Ectodermal cell (in vitro differentiated cells): ENCODE measurements at regions not wholly inside any gene's neighbourhood (a gene's known extent, or its start where the extent isn't known, plus 50 kb on each side); places are given as distances from the start of the nearest gene placed in this dataset.

Experiments used
- H3K27ac ChIP-seq: 2 replicates; pipeline ENCODE4 v1.7.0; 2013; ENCODE audit warnings: mild to moderate bottlenecking, low read depth, low read length; ENCODE audit not compliant: insufficient read depth, poor library complexity, severe bottlenecking
- H3K27me3 ChIP-seq: 2 replicates; pipeline ENCODE4 v1.7.0; 2013; ENCODE audit warnings: mild to moderate bottlenecking, low read length; ENCODE audit not compliant: insufficient read depth, control insufficient read depth, poor library complexity, severe bottlenecking
- H3K36me3 ChIP-seq: one replicate; pipeline ENCODE4 v1.7.0; 2013; ENCODE audit warnings: low read length; ENCODE audit not compliant: control insufficient read depth, insufficient read depth
- H3K4me1 ChIP-seq: one replicate; pipeline ENCODE4 v1.7.0; 2013; ENCODE audit warnings: low read length; ENCODE audit not compliant: control insufficient read depth, insufficient read depth
- H3K4me3 ChIP-seq: 2 replicates; pipeline ENCODE4 v1.7.0; 2013; ENCODE audit warnings: low read depth, low read length, control low read depth; ENCODE audit not compliant: insufficient read depth
- H3K9me3 ChIP-seq: 2 replicates; pipeline ENCODE4 v1.7.0; 2013; ENCODE audit warnings: mild to moderate bottlenecking, low read length, moderate library complexity; ENCODE audit not compliant: control insufficient read depth
- WGBS, 2 experiments: methylation state at CpG; one replicate each; pipeline ENCODE4 v1.1.7; 2013; ENCODE audit warnings: missing lambda C conversion rate in 2 of 2; 5-methylcytosine and 5-hydroxymethylcytosine counted together

- no peaks in the 10 kb centered on the region for H3K27me3 ChIP-seq
- no peaks in the 10 kb centered on the region for H3K36me3 ChIP-seq
- H3K9me3 ChIP-seq = no peaks in the 10 kb centered on the region
- no peak overlapping the region for H3K4me3 ChIP-seq
- 69 to 72% methylated on average over 9 of the region's 9 CpGs for WGBS, 2 experiments
- H3K4me1 ChIP-seq = no peaks in the 10 kb centered on the region
- no peak overlapping the region for H3K27ac ChIP-seq
Observed at GRCh38 chr6:11298651-11299420, 66.4 kb upstream of the NEDD9 start.

GRCh38 chr6:11297376-11297729 lies 64.9 kb upstream of the NEDD9 start:
- Histone ChIP-seq H3K36me3 (no peaks in the 10 kb centered on the region), H3K27ac (no peak overlapping the region), H3K9me3 (no peaks in the 10 kb centered on the region), H3K27me3 (no peaks in the 10 kb centered on the region), H3K4me1 (no peaks in the 10 kb centered on the region), H3K4me3 (no peak overlapping the region)
- WGBS, 2 experiments = 100% methylated on average over 1 of the region's 1 CpG; no CpG with 5 or more reads in 1 of the 2 experiments

- H3K4me1 ChIP-seq = no peaks in the 10 kb centered on the region
- H3K27ac ChIP-seq = no peak overlapping the region
- WGBS, 2 experiments = 90 to 96% methylated on average over 11 of the region's 11 CpGs
- H3K36me3 ChIP-seq = no peaks in the 10 kb centered on the region
- no peaks in the 10 kb centered on the region for H3K27me3 ChIP-seq
- H3K4me3 ChIP-seq = no peak overlapping the region
- H3K9me3 ChIP-seq = no peaks in the 10 kb centered on the region
Observed at GRCh38 chr6:11296449-11297375, 64.2 kb upstream of the NEDD9 start.

DNA sequence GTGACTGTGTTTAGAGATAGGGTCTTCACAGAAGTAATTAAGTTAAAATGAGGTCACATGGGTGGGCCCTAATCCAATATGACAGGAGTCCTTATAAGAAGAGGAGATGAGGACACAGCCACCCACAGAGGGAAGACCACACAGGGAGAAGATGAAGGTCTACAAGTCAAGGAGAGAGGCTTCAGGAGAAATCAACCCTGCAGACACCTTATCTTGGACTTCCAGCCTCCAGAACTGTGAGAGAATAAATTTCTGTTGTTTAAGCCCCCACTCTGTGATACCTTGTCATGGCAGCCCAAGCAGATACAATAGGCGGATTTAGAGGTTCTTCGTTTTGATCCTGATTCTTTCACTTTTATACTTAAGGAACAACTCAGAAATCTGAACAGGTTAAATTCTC lies 63.5 kb upstream of the NEDD9 start:
- Histone ChIP-seq H3K27ac (no peak overlapping the region), H3K36me3 (no peaks in the 10 kb centered on the region), H3K27me3 (no peaks in the 10 kb centered on the region), H3K9me3 (no peaks in the 10 kb centered on the region), H3K4me1 (no peaks in the 10 kb centered on the region), H3K4me3 (no peak overlapping the region)
- 91 to 100% methylated on average over 2 of the region's 2 CpGs for WGBS, 2 experiments

- Histone ChIP-seq H3K4me3 (no peak overlapping the region), H3K27me3 (no peaks in the 10 kb centered on the region), H3K4me1 (no peaks in the 10 kb centered on the region), H3K9me3 (no peaks in the 10 kb centered on the region), H3K36me3 (no peaks in the 10 kb centered on the region), H3K27ac (no peak overlapping the region)
- WGBS, 2 experiments = 89 to 96% methylated on average over 3 of the region's 3 CpGs
Observed at GRCh38 chr6:11294228-11294627, 61.8 kb upstream of the NEDD9 start.

DNA sequence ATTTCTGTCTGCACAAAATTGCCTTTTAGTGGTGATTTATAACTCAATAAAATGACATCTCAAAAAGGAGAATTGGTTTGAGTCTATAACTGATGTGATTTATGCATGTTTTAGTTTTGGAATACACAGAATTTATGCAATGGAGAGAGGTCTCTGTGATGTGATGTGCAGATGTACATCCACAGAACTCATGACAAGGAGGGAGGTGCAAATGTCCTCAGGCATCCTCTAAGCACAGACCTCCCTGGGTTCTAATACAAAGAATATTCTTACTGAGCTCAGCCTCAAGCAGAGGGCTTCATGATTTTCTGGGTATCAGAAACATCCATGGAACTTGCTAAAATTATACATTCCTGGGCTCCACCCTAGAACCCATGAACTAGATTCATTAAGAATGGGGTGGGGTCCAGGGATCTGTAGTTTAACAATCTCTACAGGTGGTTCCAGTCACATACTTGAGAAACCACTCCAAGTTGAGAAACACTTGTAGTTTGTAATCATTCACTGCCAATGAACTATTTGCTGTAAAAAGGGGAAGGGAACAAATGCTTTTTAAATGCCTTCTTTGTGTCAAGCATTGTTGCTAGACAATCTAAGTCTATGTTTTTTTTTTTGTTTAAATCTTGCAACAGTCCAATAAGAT lies 60.2 kb upstream of the NEDD9 start:
- no peaks in the 10 kb centered on the region for H3K27me3 ChIP-seq
- H3K36me3 ChIP-seq = no peaks in the 10 kb centered on the region
- no peaks in the 10 kb centered on the region for H3K4me1 ChIP-seq
- H3K4me3 ChIP-seq = no peak overlapping the region
- no peak overlapping the region for H3K27ac ChIP-seq
- no peaks in the 10 kb centered on the region for H3K9me3 ChIP-seq

DNA sequence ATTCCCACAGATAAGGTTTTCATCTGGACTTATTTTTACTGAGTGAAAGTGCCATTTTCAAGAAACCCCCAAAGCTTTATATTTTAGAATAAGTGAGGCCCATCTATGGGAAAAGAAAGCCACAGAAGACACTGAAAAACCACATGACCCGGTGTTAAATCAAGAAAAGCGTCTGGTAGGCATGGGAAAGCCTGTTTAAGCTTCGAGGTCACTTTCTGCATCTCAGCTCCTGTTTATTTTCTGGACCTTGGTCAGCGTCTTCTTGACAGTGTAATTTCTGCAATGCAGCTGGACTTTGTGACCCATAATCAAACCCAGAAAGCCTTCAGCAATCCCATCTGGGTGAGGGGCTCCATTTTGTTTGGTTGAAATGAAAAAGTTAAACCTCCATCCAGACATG lies 59.6 kb upstream of the NEDD9 start:
- Histone ChIP-seq H3K36me3 (no peaks in the 10 kb centered on the region), H3K4me3 (no peak overlapping the region), H3K9me3 (peaks cover 3% of the 10 kb centered on the region), H3K27ac (no peak overlapping the region), H3K27me3 (no peaks in the 10 kb centered on the region), H3K4me1 (no peaks in the 10 kb centered on the region)
- WGBS, 2 experiments = 96% methylated on average over 4 of the region's 4 CpGs

DNA sequence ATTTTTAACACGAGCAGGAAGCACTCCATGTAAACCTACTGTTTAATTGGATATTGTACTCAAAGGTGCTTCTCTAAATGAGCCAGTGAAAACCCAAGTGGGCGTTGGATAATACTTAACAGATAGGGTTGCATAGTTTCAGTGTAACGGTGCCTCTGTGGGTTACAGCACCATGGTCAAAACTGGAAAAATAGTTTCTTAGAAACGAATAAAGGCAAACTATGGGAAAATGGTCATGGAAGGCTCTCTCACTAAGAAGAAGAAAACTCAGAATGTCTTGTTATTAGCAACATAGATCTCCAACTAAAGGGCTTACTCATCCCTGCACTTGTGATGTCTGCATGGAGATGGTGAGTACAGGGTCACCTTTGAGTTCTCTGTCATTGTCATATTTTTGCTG lies 59.1 kb upstream of the NEDD9 start:
- Histone ChIP-seq H3K27me3 (no peaks in the 10 kb centered on the region), H3K4me3 (no peak overlapping the region), H3K4me1 (no peaks in the 10 kb centered on the region), H3K9me3 (peaks cover 3% of the 10 kb centered on the region), H3K36me3 (no peaks in the 10 kb centered on the region), H3K27ac (no peak overlapping the region)
- WGBS, 2 experiments = 95 to 97% methylated on average over 4 of the region's 4 CpGs

DNA sequence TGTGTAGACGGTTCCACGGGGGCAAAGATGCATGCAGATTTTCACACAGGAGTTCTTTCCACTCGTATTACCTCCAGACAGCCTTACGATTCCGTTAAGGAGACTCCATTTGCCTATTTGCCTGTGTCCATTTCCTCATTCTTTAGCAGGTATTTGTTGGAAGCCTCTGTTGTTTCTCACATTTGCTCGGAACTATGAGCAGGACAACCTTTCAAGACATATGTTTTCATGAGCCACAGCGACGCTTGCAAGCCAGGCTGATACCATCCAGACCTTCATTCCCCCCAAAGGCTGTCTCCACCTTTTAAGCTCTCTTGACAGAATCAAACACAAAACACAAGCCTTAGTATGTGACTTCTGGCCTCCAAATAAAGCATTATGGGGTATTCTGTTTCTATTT lies 57.6 kb upstream of the NEDD9 start:
- Histone ChIP-seq H3K4me3 (no peak overlapping the region), H3K4me1 (no peaks in the 10 kb centered on the region), H3K36me3 (no peaks in the 10 kb centered on the region), H3K27ac (no peak overlapping the region), H3K27me3 (no peaks in the 10 kb centered on the region), H3K9me3 (peaks cover 3% of the 10 kb centered on the region)
- 86% methylated on average over 8 of the region's 8 CpGs for WGBS, 2 experiments

- Histone ChIP-seq H3K27me3 (no peaks in the 10 kb centered on the region), H3K4me1 (no peaks in the 10 kb centered on the region), H3K36me3 (no peaks in the 10 kb centered on the region), H3K27ac (no peak overlapping the region), H3K9me3 (peaks cover 3% of the 10 kb centered on the region), H3K4me3 (no peak overlapping the region)
- WGBS, 2 experiments = 96% methylated on average over 7 of the region's 7 CpGs
Observed at GRCh38 chr6:11288065-11288464, 55.6 kb upstream of the NEDD9 start.
